ENCODE measurements at regions not wholly inside any gene's neighbourhood (a gene's known extent, or its start where the extent isn't known, plus 50 kb on each side); places are given as distances from the start of the nearest gene placed in this dataset.

DNA sequence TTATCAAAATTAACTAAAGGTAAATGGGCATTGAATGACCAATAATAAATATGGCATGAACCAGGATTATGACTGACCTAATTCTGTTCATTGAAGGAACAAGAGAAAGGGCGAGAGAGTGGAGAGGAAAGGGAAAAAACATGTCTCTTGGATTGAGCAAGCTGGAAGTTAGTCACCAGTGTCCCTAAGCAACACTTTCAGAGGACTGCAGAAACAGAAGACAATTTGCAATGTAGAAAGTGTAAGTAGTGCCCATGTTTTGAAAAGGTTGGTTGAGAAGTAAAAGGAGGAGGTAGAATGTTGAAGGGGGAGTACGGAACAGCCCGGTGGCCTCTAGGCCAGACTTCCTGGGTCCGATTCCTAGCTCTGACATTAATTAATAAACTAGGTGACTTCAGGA is 94.6 kb downstream of the FAS start:
- TF ChIP-seq, protein P1, sequence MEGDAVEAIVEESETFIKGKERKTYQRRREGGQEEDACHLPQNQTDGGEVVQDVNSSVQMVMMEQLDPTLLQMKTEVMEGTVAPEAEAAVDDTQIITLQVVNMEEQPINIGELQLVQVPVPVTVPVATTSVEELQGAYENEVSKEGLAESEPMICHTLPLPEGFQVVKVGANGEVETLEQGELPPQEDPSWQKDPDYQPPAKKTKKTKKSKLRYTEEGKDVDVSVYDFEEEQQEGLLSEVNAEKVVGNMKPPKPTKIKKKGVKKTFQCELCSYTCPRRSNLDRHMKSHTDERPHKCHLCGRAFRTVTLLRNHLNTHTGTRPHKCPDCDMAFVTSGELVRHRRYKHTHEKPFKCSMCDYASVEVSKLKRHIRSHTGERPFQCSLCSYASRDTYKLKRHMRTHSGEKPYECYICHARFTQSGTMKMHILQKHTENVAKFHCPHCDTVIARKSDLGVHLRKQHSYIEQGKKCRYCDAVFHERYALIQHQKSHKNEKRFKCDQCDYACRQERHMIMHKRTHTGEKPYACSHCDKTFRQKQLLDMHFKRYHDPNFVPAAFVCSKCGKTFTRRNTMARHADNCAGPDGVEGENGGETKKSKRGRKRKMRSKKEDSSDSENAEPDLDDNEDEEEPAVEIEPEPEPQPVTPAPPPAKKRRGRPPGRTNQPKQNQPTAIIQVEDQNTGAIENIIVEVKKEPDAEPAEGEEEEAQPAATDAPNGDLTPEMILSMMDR (IDR thresholded peaks at IDR 0.05; ENCODE audit: low read depth, low read length): no peak
- TF ChIP-seq POLR2A (IDR thresholded peaks at IDR 0.05; ENCODE audit: extremely low read depth, insufficient read length) (no peak), MYC (IDR thresholded peaks at IDR 0.05; ENCODE audit: low read depth, low read length) (no peak)
- TF ChIP-seq, protein P2, sequence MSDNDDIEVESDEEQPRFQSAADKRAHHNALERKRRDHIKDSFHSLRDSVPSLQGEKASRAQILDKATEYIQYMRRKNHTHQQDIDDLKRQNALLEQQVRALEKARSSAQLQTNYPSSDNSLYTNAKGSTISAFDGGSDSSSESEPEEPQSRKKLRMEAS (IDR thresholded peaks at IDR 0.05; ENCODE audit: low read depth, low read length): no peak
- DNase-seq (ENCODE audit: low read depth): peak; percentile 58
- no peak overlapping the region for H3K4me3 ChIP-seq (ENCODE audit: low read depth, low read length)

DNA sequence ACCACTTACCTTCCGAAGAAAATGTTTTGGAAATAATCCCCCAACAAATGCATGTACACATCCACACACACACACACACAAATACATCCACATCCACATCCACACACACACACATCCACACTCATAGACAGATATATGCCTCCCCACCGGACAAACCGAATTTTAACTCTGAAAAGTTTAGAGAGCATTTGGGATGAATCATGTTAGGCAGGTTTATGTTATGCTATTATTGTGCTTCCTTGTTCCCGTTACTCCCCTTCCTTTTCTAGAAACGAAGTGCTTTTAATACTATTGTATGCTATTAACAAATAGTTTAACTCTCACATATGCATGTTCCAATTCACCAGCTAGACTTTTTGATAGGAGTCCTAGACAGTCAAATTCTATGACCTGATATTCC is 91.5 kb downstream of the FAS start:
- no peak for DNase-seq (ENCODE audit: low read depth)
- TF ChIP-seq, protein P1 (IDR thresholded peaks at IDR 0.05; ENCODE audit: low read depth, low read length): no peak
- no peak for TF ChIP-seq POLR2A (IDR thresholded peaks at IDR 0.05; ENCODE audit: extremely low read depth, insufficient read length)
- TF ChIP-seq, protein P2 (IDR thresholded peaks at IDR 0.05; ENCODE audit: low read depth, low read length): no peak
- TF ChIP-seq MYC (IDR thresholded peaks at IDR 0.05; ENCODE audit: low read depth, low read length): no peak

DNA sequence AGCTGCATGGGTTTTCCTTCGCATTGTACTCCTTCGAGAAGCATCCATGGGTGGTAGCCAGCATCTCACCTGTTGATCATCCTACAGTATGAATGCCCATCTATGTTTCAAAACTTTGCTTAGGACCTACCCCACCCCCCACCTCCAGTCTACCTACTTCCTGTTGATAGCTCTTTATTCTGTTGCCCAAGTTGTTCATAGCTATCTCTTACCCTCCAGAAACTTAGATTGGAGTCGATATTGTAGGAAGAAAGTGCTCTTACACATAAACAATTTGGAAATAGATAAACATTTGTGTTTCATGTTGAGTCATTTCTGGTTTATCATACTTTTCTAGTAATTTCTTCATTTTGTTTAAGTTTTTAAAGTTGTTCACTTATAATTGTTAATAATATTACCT is 90.1 kb downstream of the FAS start:
- H3K4me3 ChIP-seq (ENCODE audit: low read depth, low read length): no peak overlapping the region
- TF ChIP-seq MYC (IDR thresholded peaks at IDR 0.05; ENCODE audit: low read depth, low read length) (no peak), POLR2A (IDR thresholded peaks at IDR 0.05; ENCODE audit: extremely low read depth, insufficient read length) (no peak)
- TF ChIP-seq, protein P2 (IDR thresholded peaks at IDR 0.05; ENCODE audit: low read depth, low read length): no peak
- TF ChIP-seq, protein P1 (IDR thresholded peaks at IDR 0.05; ENCODE audit: low read depth, low read length): no peak
- no peak for DNase-seq (ENCODE audit: low read depth)

More for the DNA sequence above, 91.5 kb downstream of the FAS start:
- no peak overlapping the region for H3K4me3 ChIP-seq (ENCODE audit: low read depth, low read length)

DNA sequence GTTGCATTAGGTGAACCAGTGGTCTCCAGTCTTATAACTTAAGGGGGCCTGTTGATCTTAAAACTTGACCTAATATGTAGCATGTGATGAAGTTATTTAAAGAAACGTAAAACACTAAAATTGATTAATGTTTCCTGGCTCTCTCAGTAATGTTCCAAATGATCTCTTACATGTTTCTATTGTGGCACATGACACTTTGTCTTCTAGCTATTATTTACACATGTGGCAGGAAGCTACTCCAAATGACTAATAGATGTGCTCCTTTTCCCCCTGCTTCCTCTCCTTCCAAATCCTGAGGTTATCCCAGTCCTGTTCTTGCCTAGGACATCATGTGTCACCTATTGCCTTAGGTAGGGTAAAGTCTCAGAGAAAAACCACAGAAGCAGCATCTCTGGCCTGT is 89.4 kb downstream of the FAS start:
- no peak overlapping the region for H3K4me3 ChIP-seq (ENCODE audit: low read depth, low read length)
- no peak for TF ChIP-seq POLR2A (IDR thresholded peaks at IDR 0.05; ENCODE audit: extremely low read depth, insufficient read length)
- TF ChIP-seq, protein P2 (IDR thresholded peaks at IDR 0.05; ENCODE audit: low read depth, low read length): no peak
- TF ChIP-seq, protein P1 (IDR thresholded peaks at IDR 0.05; ENCODE audit: low read depth, low read length): no peak
- no peak for TF ChIP-seq MYC (IDR thresholded peaks at IDR 0.05; ENCODE audit: low read depth, low read length)
- DNase-seq (ENCODE audit: low read depth): no peak

DNA sequence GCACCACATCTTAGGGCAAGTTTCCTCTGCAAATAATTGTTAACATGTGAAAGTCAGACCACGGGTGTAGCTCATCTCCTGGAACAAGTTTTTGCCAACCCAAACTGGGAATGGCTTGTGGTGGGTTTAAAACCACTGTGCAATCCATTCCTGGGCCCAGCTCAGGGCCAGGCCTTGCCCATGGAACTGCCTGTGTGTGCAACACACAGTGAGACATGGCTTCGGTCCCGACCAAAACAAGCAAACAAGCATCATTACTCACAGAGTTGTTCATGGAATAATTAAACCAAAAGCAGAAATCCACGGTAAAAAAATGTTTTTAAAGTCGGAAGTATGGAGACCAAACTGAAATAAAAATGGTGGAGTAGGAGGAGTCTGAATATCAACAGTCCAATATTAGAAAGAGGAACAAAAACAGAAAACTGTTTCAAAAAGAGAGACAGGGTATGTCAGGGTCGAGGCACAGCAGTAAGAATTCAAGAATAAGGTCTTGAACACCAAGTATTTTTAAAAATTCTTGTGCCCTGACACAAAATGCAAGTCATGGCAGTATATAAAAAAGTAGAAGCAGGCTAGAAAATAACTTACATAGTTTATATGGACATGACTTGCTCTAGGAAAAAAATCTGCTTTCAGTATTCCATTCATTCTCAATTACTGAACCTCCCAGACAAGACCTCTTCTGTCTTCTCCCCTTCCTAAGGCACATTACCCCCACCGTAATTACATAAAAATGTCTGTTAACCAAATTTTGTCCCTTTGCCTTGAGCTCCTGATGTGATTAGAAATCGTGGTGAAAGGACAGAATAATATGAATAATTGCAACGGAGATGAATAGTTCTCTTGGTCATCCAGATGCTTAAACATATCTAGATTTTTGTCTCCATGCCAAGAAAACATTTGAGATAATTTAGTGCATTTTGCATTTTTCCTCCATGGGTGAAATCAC is 88.4 kb downstream of the FAS start:
- no peak overlapping the region for H3K4me3 ChIP-seq (ENCODE audit: low read depth, low read length)
- no peak for DNase-seq (ENCODE audit: low read depth)
- TF ChIP-seq, protein P2 (IDR thresholded peaks at IDR 0.05; ENCODE audit: low read depth, low read length): no peak
- TF ChIP-seq, protein P1 (IDR thresholded peaks at IDR 0.05; ENCODE audit: low read depth, low read length): no peak
- no peak for TF ChIP-seq MYC (IDR thresholded peaks at IDR 0.05; ENCODE audit: low read depth, low read length)
- TF ChIP-seq POLR2A (IDR thresholded peaks at IDR 0.05; ENCODE audit: extremely low read depth, insufficient read length): no peak

All from NB4 (cell line).